BLaER1 (cell line): ENCODE measurements at regions not wholly inside any gene's neighbourhood (a gene's known extent, or its start where the extent isn't known, plus 50 kb on each side); places are given as distances from the start of the nearest gene placed in this dataset.
"Not testable (repeated sequence)": the region's sequence is repeated elsewhere in the genome, so short reads cannot be mapped to it uniquely, and the experiment has no call there.

Experiments used
- H3K27ac ChIP-seq: shearing (Covaris generic); formaldehyde crosslinking; 2 replicates; pipeline ENCODE4 v1.8.1; 2022
- H3K27me3 ChIP-seq: shearing (Covaris generic); formaldehyde crosslinking; 2 replicates; pipeline ENCODE4 v1.8.1; 2022
- H3K36me3 ChIP-seq: shearing (Covaris generic); formaldehyde crosslinking; 2 replicates; pipeline ENCODE4 v1.8.1; 2022
- H3K4me1 ChIP-seq: shearing (Covaris generic); formaldehyde crosslinking; 2 replicates; pipeline ENCODE4 v1.8.1; 2022
- H3K4me2 ChIP-seq: shearing (Covaris generic); formaldehyde crosslinking; 2 replicates; pipeline ENCODE4 v1.8.1; 2022
- H3K4me3 ChIP-seq: shearing (Covaris generic); formaldehyde crosslinking; 2 replicates; pipeline ENCODE4 v1.8.1; 2022
- H3K9ac ChIP-seq: shearing (Covaris generic); formaldehyde crosslinking; 2 replicates; pipeline ENCODE4 v1.8.1; 2022
- H3K9me3 ChIP-seq: shearing (Covaris generic); formaldehyde crosslinking; 2 replicates; pipeline ENCODE4 v1.8.1; 2022
- H4K20me1 ChIP-seq: shearing (Covaris generic); formaldehyde crosslinking; 2 replicates; pipeline ENCODE4 v1.8.1; 2022
- Cebpa-rat ChIP-seq: shearing (Covaris generic); IDR thresholded peaks from 2 replicates; pipeline ENCODE4 v1.8.1; 2022

GRCh38 chr5:23132231-23132630, 279.1 kb upstream of the CDH12 start:
- Histone ChIP-seq H3K9ac (no peak overlapping the region), H3K4me1 (no peaks in the 10 kb centered on the region), H3K9me3 (peaks cover 5% of the 10 kb centered on the region; the same call in 1 of the 2 replicates), H4K20me1 (no peaks in the 10 kb centered on the region), H3K27ac (no peak overlapping the region), H3K4me3 (no peak overlapping the region), H3K27me3 (no peaks in the 10 kb centered on the region), H3K4me2 (no peak overlapping the region), H3K36me3 (no peaks in the 10 kb centered on the region)
- TF ChIP-seq Cebpa-rat: no peak

- Histone ChIP-seq H3K9me3 (no peaks in the 10 kb centered on the region), H3K9ac (no peak overlapping the region), H3K36me3 (no peaks in the 10 kb centered on the region), H3K27ac (no peak overlapping the region), H3K4me2 (no peak overlapping the region), H4K20me1 (no peaks in the 10 kb centered on the region), H3K4me3 (no peak overlapping the region), H3K27me3 (no peaks in the 10 kb centered on the region), H3K4me1 (no peaks in the 10 kb centered on the region)
- no peak for TF ChIP-seq Cebpa-rat
These were observed 259.1 kb upstream of the CDH12 start for GRCh38 chr5:23112237-23112636.

- Histone ChIP-seq H3K4me3 (no peak overlapping the region), H3K27ac (no peak overlapping the region), H3K27me3 (no peaks in the 10 kb centered on the region), H3K4me1 (no peaks in the 10 kb centered on the region), H3K36me3 (no peaks in the 10 kb centered on the region), H4K20me1 (no peaks in the 10 kb centered on the region), H3K9me3 (no peaks in the 10 kb centered on the region), H3K9ac (no peak overlapping the region), H3K4me2 (no peak overlapping the region)
- no peak for TF ChIP-seq Cebpa-rat
These were observed 251.9 kb upstream of the CDH12 start for GRCh38 chr5:23105021-23105420.

- H3K9ac ChIP-seq: no peak overlapping the region
- H3K27ac ChIP-seq: no peak overlapping the region
These were observed 250.4 kb upstream of the CDH12 start for GRCh38 chr5:23103566-23103965.

GRCh38 chr5:23095418-23095817, 242.3 kb upstream of the CDH12 start:
- H3K9me3 ChIP-seq, H4K20me1 ChIP-seq, H3K27me3 ChIP-seq, H3K27ac ChIP-seq, H3K36me3 ChIP-seq, H3K4me1 ChIP-seq, H3K9ac ChIP-seq, H3K4me2 ChIP-seq, H3K4me3 ChIP-seq: not testable (repeated sequence)

More at GRCh38 chr5:23103566-23103965, 250.4 kb upstream of the CDH12 start:
- no peaks in the 10 kb centered on the region for H3K9me3 ChIP-seq
- H3K4me2 ChIP-seq: no peak overlapping the region
- H3K4me1 ChIP-seq: no peaks in the 10 kb centered on the region
- H3K27me3 ChIP-seq: no peaks in the 10 kb centered on the region
- H4K20me1 ChIP-seq: no peaks in the 10 kb centered on the region
- TF ChIP-seq Cebpa-rat: no peak
- no peak overlapping the region for H3K4me3 ChIP-seq
- no peaks in the 10 kb centered on the region for H3K36me3 ChIP-seq

- Histone ChIP-seq H3K9ac (no peak overlapping the region), H3K4me3 (no peak overlapping the region), H3K27me3 (no peaks in the 10 kb centered on the region), H3K4me2 (no peak overlapping the region), H4K20me1 (no peaks in the 10 kb centered on the region), H3K36me3 (no peaks in the 10 kb centered on the region), H3K9me3 (no peaks in the 10 kb centered on the region), H3K27ac (no peak overlapping the region), H3K4me1 (peaks cover 7% of the 10 kb centered on the region; the same call in 1 of the 2 replicates)
- TF ChIP-seq Cebpa-rat: no peak
These were observed 236.1 kb upstream of the CDH12 start for GRCh38 chr5:23089286-23089685.

GRCh38 chr5:23084815-23085214, 231.7 kb upstream of the CDH12 start:
- H3K4me2 ChIP-seq: 0 out of 2 replicates have a peak overlapping the region, but pooled peaks have one; percentile 13
- peaks cover 7% of the 10 kb centered on the region; the same call in 1 of the 2 replicates for H3K4me1 ChIP-seq
- no peaks in the 10 kb centered on the region for H3K36me3 ChIP-seq
- no peak for TF ChIP-seq Cebpa-rat
- H3K27ac ChIP-seq: no peak overlapping the region
- no peaks in the 10 kb centered on the region for H4K20me1 ChIP-seq
- H3K27me3 ChIP-seq: no peaks in the 10 kb centered on the region
- no peaks in the 10 kb centered on the region for H3K9me3 ChIP-seq
- H3K9ac ChIP-seq: no peak overlapping the region
- no peak overlapping the region for H3K4me3 ChIP-seq

- Histone ChIP-seq H3K9me3 (no peaks in the 10 kb centered on the region), H3K9ac (no peak overlapping the region), H3K27me3 (no peaks in the 10 kb centered on the region), H3K4me2 (no peak overlapping the region), H3K4me1 (no peaks in the 10 kb centered on the region), H3K27ac (no peak overlapping the region), H3K4me3 (no peak overlapping the region), H3K36me3 (no peaks in the 10 kb centered on the region), H4K20me1 (no peaks in the 10 kb centered on the region)
- no peak for TF ChIP-seq Cebpa-rat
These were observed 219.0 kb upstream of the CDH12 start for GRCh38 chr5:23072179-23072578.

GRCh38 chr5:23071682-23072081, 218.5 kb upstream of the CDH12 start:
- no peak overlapping the region for H3K4me3 ChIP-seq
- H3K27me3 ChIP-seq: no peaks in the 10 kb centered on the region
- H4K20me1 ChIP-seq: no peaks in the 10 kb centered on the region
- H3K36me3 ChIP-seq: no peaks in the 10 kb centered on the region
- no peak overlapping the region for H3K4me2 ChIP-seq
- H3K27ac ChIP-seq: no peak overlapping the region
- no peaks in the 10 kb centered on the region for H3K9me3 ChIP-seq
- TF ChIP-seq Cebpa-rat: no peak
- no peak overlapping the region for H3K9ac ChIP-seq
- H3K4me1 ChIP-seq: no peaks in the 10 kb centered on the region

GRCh38 chr5:23064710-23065109, 211.6 kb upstream of the CDH12 start:
- no peak overlapping the region for H3K4me3 ChIP-seq
- H3K27ac ChIP-seq: no peak overlapping the region
- H3K9ac ChIP-seq: no peak overlapping the region
- no peaks in the 10 kb centered on the region for H3K9me3 ChIP-seq
- no peaks in the 10 kb centered on the region for H3K4me1 ChIP-seq
- H3K36me3 ChIP-seq: no peaks in the 10 kb centered on the region
- no peaks in the 10 kb centered on the region for H4K20me1 ChIP-seq
- no peak overlapping the region for H3K4me2 ChIP-seq
- H3K27me3 ChIP-seq: no peaks in the 10 kb centered on the region
- no peak for TF ChIP-seq Cebpa-rat

GRCh38 chr5:23053846-23054245, 200.7 kb upstream of the CDH12 start:
- H3K36me3 ChIP-seq: no peaks in the 10 kb centered on the region
- no peak overlapping the region for H3K9ac ChIP-seq
- no peak overlapping the region for H3K4me2 ChIP-seq
- no peak for TF ChIP-seq Cebpa-rat
- no peaks in the 10 kb centered on the region for H3K27me3 ChIP-seq
- H3K4me1 ChIP-seq: no peaks in the 10 kb centered on the region
- no peak overlapping the region for H3K4me3 ChIP-seq
- no peak overlapping the region for H3K27ac ChIP-seq
- H4K20me1 ChIP-seq: no peaks in the 10 kb centered on the region
- no peaks in the 10 kb centered on the region for H3K9me3 ChIP-seq
